Lung (tissue), 11 donors: ENCODE measurements at regions not wholly inside any gene's neighbourhood (a gene's known extent, or its start where the extent isn't known, plus 50 kb on each side); places are given as distances from the start of the nearest gene placed in this dataset.

Experiments
- ATAC-seq: fragments of 200-7000 bp; cut with Tn5 transposase; one replicate; pipeline ENCODE4 v1.9.1; 2020; ENCODE audit warnings: moderate number of reproducible peaks; ENCODE audit not compliant: insufficient read depth, low FRiP score
- DNase-seq, 3 donors: peaks; one replicate each; pipeline ENCODE4 v3.0.0-alpha.2; 2013 to 2017
- H3K27ac ChIP-seq, 2 donors: one replicate each; pipeline ENCODE4 v1.5.1; 2013; ENCODE audit warnings: mild to moderate bottlenecking in 2 of 2, moderate library complexity in 2 of 2, control low read depth in 1 of 2, inconsistent platforms in 1 of 2, low read depth in 1 of 2, low read length in 1 of 2
- H3K27me3 ChIP-seq, 3 donors: one replicate each; pipeline ENCODE4 v1.5.1; 2013; ENCODE audit warnings: low read length in 2 of 3; ENCODE audit not compliant: control insufficient read depth in 3 of 3, insufficient read depth in 3 of 3
- H3K36me3 ChIP-seq, 4 donors: one replicate each; pipeline ENCODE4 v1.5.1; 2013; ENCODE audit warnings: low read length in 4 of 4, mild to moderate bottlenecking in 1 of 4, moderate library complexity in 1 of 4; ENCODE audit not compliant: control insufficient read depth in 4 of 4, insufficient read depth in 4 of 4
- H3K4me1 ChIP-seq, 5 donors: one replicate each; pipeline ENCODE4 v1.5.1; 2013; ENCODE audit warnings: low read length in 5 of 5, mild to moderate bottlenecking in 2 of 5, moderate library complexity in 1 of 5; ENCODE audit not compliant: control insufficient read depth in 5 of 5, insufficient read depth in 5 of 5
- H3K4me3 ChIP-seq: one replicate; pipeline ENCODE4 v1.5.1; 2013; ENCODE audit warnings: mild to moderate bottlenecking, control low read depth, moderate library complexity
- H3K9ac ChIP-seq, 2 donors: one replicate each; pipeline ENCODE4 v1.5.1; 2013; ENCODE audit warnings: low read length in 2 of 2, control low read depth in 1 of 2; ENCODE audit not compliant: insufficient read depth in 1 of 2
- H3K9me3 ChIP-seq, 4 donors: one replicate each; pipeline ENCODE4 v1.5.1; 2013; ENCODE audit warnings: low read length in 3 of 4, mild to moderate bottlenecking in 1 of 4, moderate library complexity in 1 of 4; ENCODE audit not compliant: control insufficient read depth in 4 of 4, insufficient read depth in 3 of 4
- CTCF ChIP-seq: IDR thresholded peaks from 2 replicates; pipeline ENCODE4 v1.5.1; 2012; ENCODE audit warnings: mild to moderate bottlenecking; ENCODE audit errors: control extremely low read depth, extremely low read depth
- WGBS, 2 donors: extraction: QIAGEN DNeasy Blood & Tissue Kit; methylation state at CpG; one replicate each; pipeline ENCODE4 v1.1.7; 2013; 5-methylcytosine and 5-hydroxymethylcytosine counted together
- donor health status: control.
- donor health status: control.
- donor health status: Bipolar disorder and iron deficiency.
- donor health status: healthy.
- donor health status: DM: yes; HTN: yes; CAD: no.

GRCh38 chr4:107562316-107562715 lies 157.7 kb downstream of the PAPSS1 start:
- no peak for ATAC-seq

GRCh38 chr4:107561481-107561880 lies 158.6 kb downstream of the PAPSS1 start:
- no peak for DNase-seq
- H3K4me1 ChIP-seq: no peaks in the 10 kb centered on the region
- H3K36me3 ChIP-seq: no peaks in the 10 kb centered on the region
- no peak for ATAC-seq
- H3K4me3 ChIP-seq: no peak overlapping the region
- WGBS, 2 donors: 58 to 78% methylated on average over 4 of the region's 4 CpGs
- H3K9ac ChIP-seq: no peak overlapping the region
- no peak overlapping the region for H3K27ac ChIP-seq
- no peak for TF ChIP-seq CTCF
- H3K9me3 ChIP-seq: peaks cover 0 to 5% (median 1%) of the 10 kb centered on the region in 4 donors
- H3K27me3 ChIP-seq: no peaks in the 10 kb centered on the region

More at GRCh38 chr4:107562316-107562715, 157.7 kb downstream of the PAPSS1 start:
- Histone ChIP-seq H3K9ac (no peak overlapping the region), H3K27ac (no peak overlapping the region), H3K4me1 (no peaks in the 10 kb centered on the region), H3K9me3 (peaks cover 0 to 5% (median 1%) of the 10 kb centered on the region in 4 donors), H3K4me3 (no peak overlapping the region), H3K27me3 (no peaks in the 10 kb centered on the region), H3K36me3 (no peaks in the 10 kb centered on the region)
- DNase-seq: no peak
- WGBS, 2 donors: 93 to 97% methylated on average over 2 of the region's 2 CpGs
- TF ChIP-seq CTCF: no peak

GRCh38 chr4:107559653-107560052 lies 160.4 kb downstream of the PAPSS1 start:
- Histone ChIP-seq H3K36me3 (no peaks in the 10 kb centered on the region), H3K27ac (no peak overlapping the region), H3K27me3 (no peaks in the 10 kb centered on the region), H3K4me3 (no peak overlapping the region), H3K9ac (no peak overlapping the region), H3K4me1 (no peaks in the 10 kb centered on the region), H3K9me3 (peaks cover 0 to 2% (median under 1%) of the 10 kb centered on the region in 4 donors)
- ATAC-seq: no peak
- TF ChIP-seq CTCF: no peak
- no peak for DNase-seq

GRCh38 chr4:107552306-107552705 lies 167.7 kb downstream of the PAPSS1 start:
- Histone ChIP-seq H3K9me3 (no peaks in the 10 kb centered on the region), H3K27ac (no peak overlapping the region), H3K36me3 (no peaks in the 10 kb centered on the region), H3K4me3 (no peak overlapping the region), H3K9ac (no peak overlapping the region), H3K4me1 (no peaks in the 10 kb centered on the region), H3K27me3 (no peaks in the 10 kb centered on the region)
- no peak for DNase-seq
- ATAC-seq: no peak
- 96% methylated on average over 3 of the region's 3 CpGs for WGBS, 2 donors
- TF ChIP-seq CTCF: no peak
